ENCODE measurements at regions not wholly inside any gene's neighbourhood (a gene's known extent, or its start where the extent isn't known, plus 50 kb on each side); places are given as distances from the start of the nearest gene placed in this dataset.

GRCh38 chr2:17068021-17068420, 402.4 kb upstream of the CYRIA start:
- H4K20me1 ChIP-seq (ENCODE audit: insufficient read depth) = no peaks in the 10 kb centered on the region
- TF ChIP-seq CTCF (IDR thresholded peaks at IDR 0.05; ENCODE audit: poor library complexity, severe bottlenecking) (no peak), EP300 (conservative IDR thresholded peaks at IDR 0.05; ENCODE audit: poor library complexity, severe bottlenecking) (no peak), REST (IDR thresholded peaks at IDR 0.05; ENCODE audit: borderline replicate concordance) (no peak), TAF1 (IDR thresholded peaks at IDR 0.05; ENCODE audit: low read depth) (no peak)
- no peak overlapping the region for H2AFZ ChIP-seq (ENCODE audit: low read depth, low read length)
- H3K27me3 ChIP-seq (ENCODE audit: insufficient read depth, low read depth, low read length) = no peaks in the 10 kb centered on the region
- H3K9ac ChIP-seq (ENCODE audit: low read length) = no peak overlapping the region
- no peaks in the 10 kb centered on the region for H3K9me2 ChIP-seq (ENCODE audit: insufficient read depth, low read length)
- H3K9me3 ChIP-seq (ENCODE audit: low read length) = no peaks in the 10 kb centered on the region
- H3K4me3 ChIP-seq (ENCODE audit: low read length) = no peak overlapping the region
- no peak overlapping the region for H3K27ac ChIP-seq (ENCODE audit: low read length)
- H3K36me3 ChIP-seq (ENCODE audit: insufficient read depth, low read length) = no peaks in the 10 kb centered on the region
- H3F3A ChIP-seq (ENCODE audit: insufficient read depth, low read length, poor library complexity, severe bottlenecking) = no peaks in the 10 kb centered on the region
- H3K4me2 ChIP-seq (ENCODE audit: low read length) = no peak overlapping the region
- H3K79me2 ChIP-seq (replicated peaks; ENCODE audit: insufficient read depth, low read length) = no peaks in the 10 kb centered on the region

- Histone ChIP-seq H2AFZ (ENCODE audit: low read depth, low read length) (no peak overlapping the region), H3K4me3 (ENCODE audit: low read length) (no peak overlapping the region), H3K79me2 (replicated peaks; ENCODE audit: insufficient read depth, low read length) (no peaks in the 10 kb centered on the region), H4K20me1 (ENCODE audit: insufficient read depth) (no peaks in the 10 kb centered on the region), H3K27ac (ENCODE audit: low read length) (no peak overlapping the region), H3K9me3 (ENCODE audit: low read length) (no peaks in the 10 kb centered on the region), H3F3A (ENCODE audit: insufficient read depth, low read length, poor library complexity, severe bottlenecking) (no peaks in the 10 kb centered on the region), H3K36me3 (ENCODE audit: insufficient read depth, low read length) (no peaks in the 10 kb centered on the region), H3K27me3 (ENCODE audit: insufficient read depth, low read depth, low read length) (no peaks in the 10 kb centered on the region), H3K9ac (ENCODE audit: low read length) (no peak overlapping the region), H3K4me2 (ENCODE audit: low read length) (no peak overlapping the region), H3K9me2 (ENCODE audit: insufficient read depth, low read length) (no peaks in the 10 kb centered on the region)
- TF ChIP-seq EZH2 (IDR thresholded peaks at IDR 0.05; ENCODE audit: borderline replicate concordance, insufficient read depth, low read length, poor library complexity, severe bottlenecking) = no peak
- no peak for TF ChIP-seq MXI1 (conservative IDR thresholded peaks at IDR 0.05; ENCODE audit: poor library complexity, severe bottlenecking)
- TF ChIP-seq POLR2AphosphoS5 (IDR thresholded peaks at IDR 0.05) = no peak
- no peak for TF ChIP-seq TAF1 (IDR thresholded peaks at IDR 0.05; ENCODE audit: low read depth)
- no peak for TF ChIP-seq REST (IDR thresholded peaks at IDR 0.05; ENCODE audit: borderline replicate concordance)
- TF ChIP-seq SMC3 (conservative IDR thresholded peaks at IDR 0.05; ENCODE audit: poor library complexity) = no peak
- TF ChIP-seq EP300 (conservative IDR thresholded peaks at IDR 0.05; ENCODE audit: poor library complexity, severe bottlenecking) = no peak
- no peak for TF ChIP-seq CTCF (IDR thresholded peaks at IDR 0.05; ENCODE audit: poor library complexity, severe bottlenecking)
- TF ChIP-seq RAD21 (conservative IDR thresholded peaks at IDR 0.05) = no peak
Measured at GRCh38 chr2:17065536-17065935, 399.9 kb upstream of the CYRIA start.

Measured in neural cell (in vitro differentiated cells).